Cardiac septum (tissue), 1 donor: ENCODE measurements at regions not wholly inside any gene's neighbourhood (a gene's known extent, or its start where the extent isn't known, plus 50 kb on each side); places are given as distances from the start of the nearest gene placed in this dataset.
"Not testable (repeated sequence)": the region's sequence is repeated elsewhere in the genome, so short reads cannot be mapped to it uniquely, and the experiment has no call there.

Experiments
- DNase-seq: peaks from one replicate; pipeline ENCODE4 v3.0.0-alpha.2; 2020; ENCODE audit warnings: low spot score
- intact Hi-C: fragments of 100-400 bp; cut with DNase I; formaldehyde crosslinking; loops from one replicate; pipeline ENCODE4 v1.14.0; 2022
- donor health status: DM: no; HTN: no; CAD: no.

DNA sequence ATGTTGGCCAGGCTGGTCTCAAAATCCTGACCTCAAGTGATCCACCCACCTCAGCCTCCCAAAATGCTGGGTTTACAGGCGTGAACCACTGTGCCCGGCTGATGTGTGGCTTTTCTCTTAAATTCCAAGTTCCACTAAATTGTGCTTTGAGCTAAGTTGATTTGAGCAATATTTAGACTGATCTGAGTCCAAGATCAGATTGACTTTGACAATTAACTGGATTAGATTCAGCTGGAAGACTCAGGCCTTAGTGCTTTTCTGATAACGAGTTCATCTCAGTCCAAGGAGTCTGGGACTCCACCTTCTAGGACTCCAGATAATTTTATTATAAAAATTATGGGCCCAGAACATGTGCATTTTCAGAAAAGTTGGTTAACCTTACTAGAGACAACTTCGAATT, 94.4 kb upstream of the FAM174B start:
- intact Hi-C loops = no loop called here
- DNase-seq = no peak

- intact Hi-C loops = no loop called here
- no peak for DNase-seq
Observed at GRCh38 chr15:92751528-92751927, 96.0 kb upstream of the FAM174B start.

- no peak for DNase-seq
- intact Hi-C loops = no loop called here
Observed at GRCh38 chr15:92753591-92753990, 98.0 kb upstream of the FAM174B start.

DNA sequence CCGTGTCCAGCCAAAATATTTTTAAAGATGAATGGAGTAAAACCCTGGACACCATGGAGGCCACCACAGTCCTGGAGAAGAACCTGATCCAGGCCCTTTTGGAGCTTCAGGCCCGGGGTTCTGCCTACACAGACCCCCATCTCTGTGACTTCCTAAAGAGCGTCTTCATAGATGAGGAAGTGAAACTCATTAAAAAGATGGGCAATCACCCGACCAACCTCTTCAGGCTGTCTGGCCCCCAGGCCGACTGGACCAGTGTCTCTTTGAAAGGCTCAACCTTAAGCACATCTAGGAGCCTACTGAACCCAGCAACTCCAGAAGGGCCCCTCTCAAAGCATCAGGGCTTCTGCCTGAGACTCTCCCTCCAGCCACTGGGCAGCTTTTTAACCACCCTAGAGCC, 107.9 kb upstream of the FAM174B start:
- no peak for DNase-seq
- intact Hi-C loops = no loop called here

GRCh38 chr15:92768131-92768530, 112.6 kb upstream of the FAM174B start:
- intact Hi-C loops, DNase-seq: not testable (repeated sequence)

DNA sequence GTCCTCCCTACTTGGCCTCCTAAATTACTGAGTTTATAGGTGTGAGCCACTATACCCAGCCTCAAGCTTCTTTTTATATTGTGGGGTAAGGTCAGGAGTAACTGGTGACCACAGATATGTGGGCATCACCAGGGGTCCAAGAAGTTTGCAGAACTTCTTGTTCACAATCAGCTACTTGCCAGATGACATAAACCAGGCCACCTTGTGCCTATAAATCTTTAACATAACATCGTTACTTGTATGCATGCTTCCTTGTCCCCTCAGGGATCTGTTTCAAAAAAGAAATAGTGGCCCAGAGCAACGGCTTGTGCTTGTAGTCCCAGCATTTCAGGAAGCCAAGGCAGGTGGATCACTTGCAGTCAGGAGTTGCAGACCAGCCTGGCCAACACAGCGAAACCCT, 115.1 kb upstream of the FAM174B start:
- intact Hi-C loops = no loop called here
- DNase-seq = no peak

DNA sequence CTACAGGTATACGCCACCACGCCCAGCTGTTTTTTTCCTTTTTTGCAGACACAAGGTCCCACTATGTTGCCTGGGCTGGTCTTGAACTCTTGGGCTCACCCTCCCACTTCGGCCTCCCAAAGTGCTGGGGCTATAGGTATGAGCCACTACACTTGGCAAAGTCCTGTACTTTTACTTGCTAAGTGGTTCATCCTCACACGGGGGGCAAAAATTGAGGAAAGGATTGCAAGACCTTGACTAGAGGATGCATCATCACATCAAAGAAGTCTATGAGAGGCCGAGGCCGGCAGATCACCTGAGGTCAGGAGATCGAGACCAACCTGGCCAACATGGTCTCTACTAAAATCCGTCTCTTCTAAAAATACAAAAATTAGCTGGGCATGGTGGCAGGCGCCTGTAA, 116.5 kb upstream of the FAM174B start:
- intact Hi-C loops = no loop called here
- DNase-seq = no peak

GRCh38 chr15:92772626-92773244, 117.2 kb upstream of the FAM174B start:
- intact Hi-C loops = no loop called here
- no peak for DNase-seq

DNA sequence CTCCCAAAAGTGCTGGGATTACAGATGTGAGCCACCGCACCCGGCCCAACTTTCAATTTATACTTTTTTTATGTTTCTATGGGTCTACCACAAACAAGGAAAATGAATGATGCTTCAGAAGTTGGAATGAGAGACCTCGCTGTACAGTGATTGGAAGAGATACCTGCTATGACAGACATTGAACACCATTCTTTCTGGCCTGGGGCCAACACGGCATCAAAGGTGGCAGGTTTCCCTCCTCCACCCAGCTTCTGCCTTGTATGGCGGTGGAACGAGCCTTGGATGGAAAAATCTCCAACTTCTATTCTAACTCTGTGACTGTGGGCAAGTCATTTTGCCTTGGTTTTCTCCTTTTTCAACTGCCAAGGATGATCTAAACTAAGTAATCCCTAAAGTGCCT, 117.8 kb upstream of the FAM174B start:
- no peak for DNase-seq
- intact Hi-C loops = no loop called here

GRCh38 chr15:92779874-92780273, 120.2 kb upstream of the CHD2 start:
- intact Hi-C loops = no loop called here
- no peak for DNase-seq

DNA sequence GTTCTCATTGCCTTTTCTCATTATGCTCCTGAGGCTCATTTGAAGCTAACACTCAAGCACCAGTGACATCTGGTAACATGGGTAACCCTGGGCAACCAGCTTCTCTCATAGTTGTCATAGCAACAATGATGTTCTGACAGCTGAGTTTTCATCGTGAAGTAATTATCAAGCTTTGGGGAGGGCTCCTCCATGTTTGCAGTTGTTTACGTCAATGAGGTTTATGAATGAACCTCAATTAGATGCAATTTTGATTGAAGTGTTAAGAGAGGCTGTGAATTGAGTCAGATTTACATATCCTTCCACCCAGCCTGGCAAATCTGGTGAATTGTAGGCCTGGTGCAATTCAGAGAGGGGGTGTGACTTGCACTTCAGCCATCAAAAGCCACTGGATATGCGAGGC, 119.3 kb upstream of the CHD2 start:
- intact Hi-C loops = no loop called here
- DNase-seq = no peak

- DNase-seq = no peak
- intact Hi-C loops = no loop called here
Observed at GRCh38 chr15:92781925-92782453, 118.1 kb upstream of the CHD2 start.

DNA sequence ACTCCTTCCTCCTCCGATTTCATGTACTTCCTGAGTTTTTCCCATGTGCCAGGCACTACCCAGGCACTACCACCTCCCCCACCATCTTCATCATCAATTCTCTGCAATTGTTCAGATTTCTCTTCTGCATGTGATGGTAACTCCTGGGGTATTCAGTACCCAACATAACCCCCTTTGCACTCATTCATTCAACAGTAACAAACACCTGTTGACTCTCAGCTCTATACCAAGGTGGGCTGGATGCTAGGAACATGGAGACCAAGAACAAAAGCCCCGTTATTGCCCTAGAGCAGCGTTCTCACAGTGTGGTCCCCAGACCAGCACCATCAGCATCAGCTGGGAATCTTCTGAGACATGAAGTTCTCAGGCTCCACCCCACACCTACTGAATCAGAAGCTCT, 113.0 kb upstream of the CHD2 start:
- intact Hi-C loops = no loop called here
- no peak for DNase-seq

DNA sequence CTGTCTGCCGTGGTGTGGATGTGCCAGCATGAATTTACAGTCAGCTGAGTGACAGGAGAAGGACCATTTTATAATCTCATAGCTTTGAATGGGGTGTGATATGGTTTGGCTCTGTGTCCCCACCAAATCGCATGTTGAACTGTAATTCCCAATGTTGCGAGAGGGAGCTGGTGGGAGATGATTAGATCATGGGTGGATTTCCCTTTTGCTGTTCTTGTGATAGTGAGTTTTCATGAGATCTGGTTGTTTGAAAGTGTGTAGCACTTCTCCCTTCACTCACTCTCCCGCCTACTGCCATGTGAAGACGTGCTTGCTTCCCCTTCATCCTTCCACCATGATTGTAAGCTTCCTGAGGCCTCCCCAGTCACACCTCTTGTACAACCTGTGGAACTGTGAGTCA, 111.9 kb upstream of the CHD2 start:
- DNase-seq = no peak

GRCh38 chr15:92788793-92789192, 111.3 kb upstream of the CHD2 start:
- DNase-seq, intact Hi-C loops: not testable (repeated sequence)

More for the DNA sequence above, 111.9 kb upstream of the CHD2 start:
- intact Hi-C loops = no loop called here

- no peak for DNase-seq
- intact Hi-C loops = no loop called here
Observed at GRCh38 chr15:92796161-92796611, 103.9 kb upstream of the CHD2 start.

- DNase-seq = no peak
- intact Hi-C loops = no loop called here
Observed at GRCh38 chr15:92797168-92798052, 102.7 kb upstream of the CHD2 start.

DNA sequence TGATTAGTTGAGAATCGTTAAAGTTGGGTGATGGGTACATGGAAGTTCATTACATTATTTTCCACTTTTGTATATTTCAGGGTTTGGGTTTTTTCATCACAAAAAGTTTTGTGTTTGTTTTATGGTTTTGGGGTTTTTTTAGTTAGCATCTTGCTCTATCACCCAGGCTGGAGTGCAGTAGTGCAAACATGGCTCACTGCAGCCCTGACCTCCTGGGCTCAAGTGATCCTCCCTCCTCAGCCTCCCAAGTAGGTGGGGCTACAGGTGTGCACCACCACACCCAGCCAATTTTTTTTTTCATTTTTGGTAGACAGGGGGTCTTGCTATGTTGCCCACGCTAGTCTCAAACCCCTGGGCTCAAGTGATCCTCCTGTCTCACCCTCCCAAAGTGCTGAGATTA, 100.1 kb upstream of the CHD2 start:
- intact Hi-C loops = loop anchor here (5.0 to 10.0 kb wide), 2 partner anchors 227 to 1325 kb away; no protein-coding TSS in a partner anchor

GRCh38 chr15:92800416-92801055, 99.6 kb upstream of the CHD2 start:
- not testable (repeated sequence) for DNase-seq
- intact Hi-C loops = loop anchor here (5.0 to 10.0 kb wide), 2 partner anchors 227 to 1324 kb away; no protein-coding TSS in a partner anchor

More for the DNA sequence above, 100.1 kb upstream of the CHD2 start:
- DNase-seq = no peak
